ENCODE measurements at regions not wholly inside any gene's neighbourhood (a gene's known extent, or its start where the extent isn't known, plus 50 kb on each side); places are given as distances from the start of the nearest gene placed in this dataset.

- H2AFZ ChIP-seq (ENCODE audit: low read length) = no peak overlapping the region
- no peak overlapping the region for H3K14ac ChIP-seq (ENCODE audit: low read length)
- H3K9ac ChIP-seq (ENCODE audit: low read depth, low read length, poor library complexity) = no peak overlapping the region
- no peak overlapping the region for H3K4me3 ChIP-seq (ENCODE audit: low read length in 2 of 2)
- no CpG with 5 or more reads among the region's 21 CpGs for WGBS, 2 donors (ENCODE audit: extremely low coverage in 2 of 2, insufficient read length in 2 of 2, insufficient replicate concordance in 1 of 2)
- H3K36me3 ChIP-seq (replicated peaks in 1 of 2; ENCODE audit: control insufficient read depth in 2 of 2, insufficient read depth in 2 of 2, low read length in 2 of 2) = no peaks in the 10 kb centered on the region
- no peak overlapping the region for H2BK15ac ChIP-seq (ENCODE audit: low read length)
- no peak overlapping the region for H3K4me2 ChIP-seq (ENCODE audit: insufficient read depth, low read length, poor library complexity, severe bottlenecking)
- H3K4ac ChIP-seq (ENCODE audit: low read length) = no peak overlapping the region
- H4K91ac ChIP-seq (ENCODE audit: low read depth, low read length, poor library complexity) = no peak overlapping the region
- no peak overlapping the region for H3K23ac ChIP-seq (ENCODE audit: low read depth, low read length, poor library complexity)
- peaks cover 0 to 20% (median 0%) of the 10 kb centered on the region in 3 experiments for H3K27me3 ChIP-seq (ENCODE audit: control insufficient read depth in 3 of 3, insufficient read depth in 3 of 3, low read depth in 1 of 3, low read length in 3 of 3)
- H2AK5ac ChIP-seq (ENCODE audit: low read depth, low read length) = no peak overlapping the region
- H3K18ac ChIP-seq (ENCODE audit: low read length) = no peak overlapping the region
- no peak overlapping the region for H2BK12ac ChIP-seq (ENCODE audit: low read length)
- H2BK120ac ChIP-seq (ENCODE audit: low read depth, low read length) = no peak overlapping the region
- H3K4me1 ChIP-seq (ENCODE audit: control insufficient read depth in 2 of 2, insufficient read depth in 1 of 2, low read depth in 1 of 2, low read length in 2 of 2) = peaks cover 0 to 2% of the 10 kb centered on the region in 2 donors
- no peaks in the 10 kb centered on the region for H3K79me1 ChIP-seq (ENCODE audit: low read depth, low read length)
- DNase-seq (ENCODE audit: low spot score) = no peak
- peaks cover 0 to 5% of the 10 kb centered on the region in 2 donors for H3K9me3 ChIP-seq (replicated peaks in 1 of 2; ENCODE audit: control insufficient read depth in 2 of 2, insufficient read depth in 1 of 2, low read depth in 1 of 2, low read length in 2 of 2)
- H2BK5ac ChIP-seq (ENCODE audit: low read length) = no peak overlapping the region
- H3K27ac ChIP-seq (replicated peaks; ENCODE audit: low read length) = no peak overlapping the region
- H4K8ac ChIP-seq (ENCODE audit: low read depth, low read length) = no peak overlapping the region
Measured at GRCh38 chr13:109999659-110000533, 213.5 kb upstream of the IRS2 start.

GRCh38 chr13:109998684-109999533 is 212.5 kb upstream of the IRS2 start:
- Histone ChIP-seq H3K23ac (ENCODE audit: low read depth, low read length, poor library complexity) (no peak overlapping the region), H3K4me3 (ENCODE audit: low read length in 2 of 2) (no peak overlapping the region), H2BK15ac (ENCODE audit: low read length) (no peak overlapping the region), H3K9me3 (replicated peaks in 1 of 2; ENCODE audit: control insufficient read depth in 2 of 2, insufficient read depth in 1 of 2, low read depth in 1 of 2, low read length in 2 of 2) (peaks cover 0 to 5% of the 10 kb centered on the region in 2 donors), H2AK5ac (ENCODE audit: low read depth, low read length) (no peak overlapping the region), H4K8ac (ENCODE audit: low read depth, low read length) (no peak overlapping the region), H3K4me1 (ENCODE audit: control insufficient read depth in 2 of 2, insufficient read depth in 1 of 2, low read depth in 1 of 2, low read length in 2 of 2) (peaks cover 0 to 2% of the 10 kb centered on the region in 2 donors), H3K27me3 (ENCODE audit: control insufficient read depth in 3 of 3, insufficient read depth in 3 of 3, low read depth in 1 of 3, low read length in 3 of 3) (peaks cover 0 to 20% (median 0%) of the 10 kb centered on the region in 3 experiments), H3K27ac (replicated peaks; ENCODE audit: low read length) (no peak overlapping the region), H2BK120ac (ENCODE audit: low read depth, low read length) (no peak overlapping the region), H3K4ac (ENCODE audit: low read length) (no peak overlapping the region), H2BK12ac (ENCODE audit: low read length) (no peak overlapping the region), H3K18ac (ENCODE audit: low read length) (no peak overlapping the region), H3K14ac (ENCODE audit: low read length) (no peak overlapping the region), H3K9ac (ENCODE audit: low read depth, low read length, poor library complexity) (no peak overlapping the region), H3K36me3 (replicated peaks in 1 of 2; ENCODE audit: control insufficient read depth in 2 of 2, insufficient read depth in 2 of 2, low read length in 2 of 2) (no peaks in the 10 kb centered on the region), H2BK5ac (ENCODE audit: low read length) (no peak overlapping the region), H3K4me2 (ENCODE audit: insufficient read depth, low read length, poor library complexity, severe bottlenecking) (no peak overlapping the region), H3K79me1 (ENCODE audit: low read depth, low read length) (no peaks in the 10 kb centered on the region), H2AFZ (ENCODE audit: low read length) (no peak overlapping the region), H4K91ac (ENCODE audit: low read depth, low read length, poor library complexity) (no peak overlapping the region)
- no peak for DNase-seq (ENCODE audit: low spot score)
- no CpG with 5 or more reads among the region's 5 CpGs for WGBS, 2 donors (ENCODE audit: extremely low coverage in 2 of 2, insufficient read length in 2 of 2, insufficient replicate concordance in 1 of 2)

- H3K9me3 ChIP-seq (replicated peaks in 1 of 2; ENCODE audit: control insufficient read depth in 2 of 2, insufficient read depth in 1 of 2, low read depth in 1 of 2, low read length in 2 of 2) = peaks cover 0 to 5% of the 10 kb centered on the region in 2 donors
- no peak overlapping the region for H2AK5ac ChIP-seq (ENCODE audit: low read depth, low read length)
- H3K4me2 ChIP-seq (ENCODE audit: insufficient read depth, low read length, poor library complexity, severe bottlenecking) = no peak overlapping the region
- no peak overlapping the region for H4K91ac ChIP-seq (ENCODE audit: low read depth, low read length, poor library complexity)
- DNase-seq (ENCODE audit: low spot score) = no peak
- no peak overlapping the region for H3K23ac ChIP-seq (ENCODE audit: low read depth, low read length, poor library complexity)
- peaks cover 0 to 2% of the 10 kb centered on the region in 2 donors for H3K4me1 ChIP-seq (ENCODE audit: control insufficient read depth in 2 of 2, insufficient read depth in 1 of 2, low read depth in 1 of 2, low read length in 2 of 2)
- H3K27ac ChIP-seq (replicated peaks; ENCODE audit: low read length) = no peak overlapping the region
- H2AFZ ChIP-seq (ENCODE audit: low read length) = no peak overlapping the region
- H2BK15ac ChIP-seq (ENCODE audit: low read length) = no peak overlapping the region
- no peak overlapping the region for H2BK120ac ChIP-seq (ENCODE audit: low read depth, low read length)
- H3K4me3 ChIP-seq (ENCODE audit: low read length in 2 of 2) = no peak overlapping the region
- H3K79me1 ChIP-seq (ENCODE audit: low read depth, low read length) = no peaks in the 10 kb centered on the region
- H3K27me3 ChIP-seq (ENCODE audit: control insufficient read depth in 3 of 3, insufficient read depth in 3 of 3, low read depth in 1 of 3, low read length in 3 of 3) = peaks cover 0 to 20% (median 0%) of the 10 kb centered on the region in 3 experiments
- no peak overlapping the region for H3K4ac ChIP-seq (ENCODE audit: low read length)
- H2BK12ac ChIP-seq (ENCODE audit: low read length) = no peak overlapping the region
- H3K36me3 ChIP-seq (replicated peaks in 1 of 2; ENCODE audit: control insufficient read depth in 2 of 2, insufficient read depth in 2 of 2, low read length in 2 of 2) = no peaks in the 10 kb centered on the region
- no peak overlapping the region for H3K18ac ChIP-seq (ENCODE audit: low read length)
- no peak overlapping the region for H3K9ac ChIP-seq (ENCODE audit: low read depth, low read length, poor library complexity)
- H2BK5ac ChIP-seq (ENCODE audit: low read length) = no peak overlapping the region
- 100% methylated on average over 1 of the region's 1 CpG for WGBS, 2 donors (ENCODE audit: extremely low coverage in 2 of 2, insufficient read length in 2 of 2, insufficient replicate concordance in 1 of 2)
- no peak overlapping the region for H4K8ac ChIP-seq (ENCODE audit: low read depth, low read length)
- no peak overlapping the region for H3K14ac ChIP-seq (ENCODE audit: low read length)
Measured at GRCh38 chr13:109998037-109998436, 211.7 kb upstream of the IRS2 start.
